ENCODE measurements at regions not wholly inside any gene's neighbourhood (a gene's known extent, or its start where the extent isn't known, plus 50 kb on each side); places are given as distances from the start of the nearest gene placed in this dataset.

DNA sequence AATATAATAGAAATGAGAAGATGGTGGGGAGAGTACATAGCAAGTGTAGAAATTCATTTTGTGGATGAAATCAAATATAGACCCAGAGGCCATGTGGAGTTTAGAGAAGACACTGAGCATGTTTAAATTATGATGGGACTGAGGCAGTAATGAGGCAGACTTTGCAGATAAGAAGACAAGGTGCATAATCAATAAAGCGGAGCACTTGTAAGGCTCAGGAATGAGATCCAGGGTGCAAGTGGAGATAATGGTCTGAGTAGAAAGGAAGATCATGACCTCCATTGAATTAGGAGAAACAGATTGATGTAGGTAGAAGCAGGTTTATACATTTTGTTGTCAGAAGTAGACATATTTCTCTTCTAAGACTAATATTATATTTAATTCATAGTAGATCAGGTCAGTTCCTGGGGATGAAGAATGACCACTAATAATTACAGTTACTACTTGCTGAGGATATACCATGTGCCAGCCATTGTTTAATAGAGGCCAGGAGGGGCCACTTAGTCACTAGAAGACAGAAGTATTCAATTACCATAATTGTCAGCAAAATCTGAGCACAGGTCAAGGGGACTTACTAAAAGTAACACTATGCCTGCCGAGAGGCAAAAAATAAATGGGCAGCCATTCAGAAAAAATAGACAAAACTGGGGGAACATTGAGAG is 479.8 kb downstream of the DNAH5 start:
- H3K27me3 ChIP-seq (ENCODE audit: control insufficient read depth in 3 of 3, insufficient read depth in 3 of 3, low read length in 2 of 3): no peaks in the 10 kb centered on the region
- no peaks in the 10 kb centered on the region for H3K9me3 ChIP-seq (ENCODE audit: control insufficient read depth in 4 of 4, insufficient read depth in 3 of 4, low read length in 3 of 4)
- H3K36me3 ChIP-seq (ENCODE audit: control insufficient read depth in 4 of 4, insufficient read depth in 4 of 4, low read length in 4 of 4): no peaks in the 10 kb centered on the region
- no peaks in the 10 kb centered on the region for H3K4me1 ChIP-seq (ENCODE audit: control insufficient read depth in 5 of 5, insufficient read depth in 5 of 5, low read length in 5 of 5)
- no peak overlapping the region for H3K9ac ChIP-seq (ENCODE audit: insufficient read depth in 1 of 2, low read length in 2 of 2)
- 72 to 87% methylated on average over 2 of the region's 2 CpGs for WGBS, 2 donors
- no peak overlapping the region for H3K27ac ChIP-seq (ENCODE audit: low read depth in 1 of 2, low read length in 1 of 2)
- DNase-seq (no peak), ATAC-seq (ENCODE audit: insufficient read depth, low FRiP score) (no peak)
- no peak overlapping the region for H3K4me3 ChIP-seq
- TF ChIP-seq, protein P1, sequence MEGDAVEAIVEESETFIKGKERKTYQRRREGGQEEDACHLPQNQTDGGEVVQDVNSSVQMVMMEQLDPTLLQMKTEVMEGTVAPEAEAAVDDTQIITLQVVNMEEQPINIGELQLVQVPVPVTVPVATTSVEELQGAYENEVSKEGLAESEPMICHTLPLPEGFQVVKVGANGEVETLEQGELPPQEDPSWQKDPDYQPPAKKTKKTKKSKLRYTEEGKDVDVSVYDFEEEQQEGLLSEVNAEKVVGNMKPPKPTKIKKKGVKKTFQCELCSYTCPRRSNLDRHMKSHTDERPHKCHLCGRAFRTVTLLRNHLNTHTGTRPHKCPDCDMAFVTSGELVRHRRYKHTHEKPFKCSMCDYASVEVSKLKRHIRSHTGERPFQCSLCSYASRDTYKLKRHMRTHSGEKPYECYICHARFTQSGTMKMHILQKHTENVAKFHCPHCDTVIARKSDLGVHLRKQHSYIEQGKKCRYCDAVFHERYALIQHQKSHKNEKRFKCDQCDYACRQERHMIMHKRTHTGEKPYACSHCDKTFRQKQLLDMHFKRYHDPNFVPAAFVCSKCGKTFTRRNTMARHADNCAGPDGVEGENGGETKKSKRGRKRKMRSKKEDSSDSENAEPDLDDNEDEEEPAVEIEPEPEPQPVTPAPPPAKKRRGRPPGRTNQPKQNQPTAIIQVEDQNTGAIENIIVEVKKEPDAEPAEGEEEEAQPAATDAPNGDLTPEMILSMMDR (IDR thresholded peaks at IDR 0.05; ENCODE audit: control extremely low read depth, extremely low read depth): no peak

GRCh38 chr5:13460587-13460986 is 483.9 kb downstream of the DNAH5 start:
- no peaks in the 10 kb centered on the region for H3K4me1 ChIP-seq (ENCODE audit: control insufficient read depth in 5 of 5, insufficient read depth in 5 of 5, low read length in 5 of 5)
- no peak for DNase-seq
- TF ChIP-seq, protein P1 (IDR thresholded peaks at IDR 0.05; ENCODE audit: control extremely low read depth, extremely low read depth): no peak
- 91 to 95% methylated on average over 2 of the region's 2 CpGs for WGBS, 2 donors
- no peak overlapping the region for H3K27ac ChIP-seq (ENCODE audit: low read depth in 1 of 2, low read length in 1 of 2)
- H3K9me3 ChIP-seq (ENCODE audit: control insufficient read depth in 4 of 4, insufficient read depth in 3 of 4, low read length in 3 of 4): no peaks in the 10 kb centered on the region
- no peak for ATAC-seq (ENCODE audit: insufficient read depth, low FRiP score)
- H3K9ac ChIP-seq (ENCODE audit: insufficient read depth in 1 of 2, low read length in 2 of 2): no peak overlapping the region
- H3K36me3 ChIP-seq (ENCODE audit: control insufficient read depth in 4 of 4, insufficient read depth in 4 of 4, low read length in 4 of 4): no peaks in the 10 kb centered on the region
- H3K4me3 ChIP-seq: no peak overlapping the region
- H3K27me3 ChIP-seq (ENCODE audit: control insufficient read depth in 3 of 3, insufficient read depth in 3 of 3, low read length in 2 of 3): no peaks in the 10 kb centered on the region

- ATAC-seq (ENCODE audit: insufficient read depth, low FRiP score) (no peak), DNase-seq (no peak)
- Histone ChIP-seq H3K9ac (ENCODE audit: insufficient read depth in 1 of 2, low read length in 2 of 2) (no peak overlapping the region), H3K27me3 (ENCODE audit: control insufficient read depth in 3 of 3, insufficient read depth in 3 of 3, low read length in 2 of 3) (no peaks in the 10 kb centered on the region), H3K9me3 (ENCODE audit: control insufficient read depth in 4 of 4, insufficient read depth in 3 of 4, low read length in 3 of 4) (no peaks in the 10 kb centered on the region), H3K36me3 (ENCODE audit: control insufficient read depth in 4 of 4, insufficient read depth in 4 of 4, low read length in 4 of 4) (no peaks in the 10 kb centered on the region), H3K4me3 (no peak overlapping the region), H3K27ac (ENCODE audit: low read depth in 1 of 2, low read length in 1 of 2) (no peak overlapping the region), H3K4me1 (ENCODE audit: control insufficient read depth in 5 of 5, insufficient read depth in 5 of 5, low read length in 5 of 5) (no peaks in the 10 kb centered on the region)
- TF ChIP-seq, protein P1 (IDR thresholded peaks at IDR 0.05; ENCODE audit: control extremely low read depth, extremely low read depth): no peak
- WGBS, 2 donors: 88 to 94% methylated on average over 6 of the region's 6 CpGs
Observed at GRCh38 chr5:13454050-13454449, 490.4 kb downstream of the DNAH5 start.

DNA sequence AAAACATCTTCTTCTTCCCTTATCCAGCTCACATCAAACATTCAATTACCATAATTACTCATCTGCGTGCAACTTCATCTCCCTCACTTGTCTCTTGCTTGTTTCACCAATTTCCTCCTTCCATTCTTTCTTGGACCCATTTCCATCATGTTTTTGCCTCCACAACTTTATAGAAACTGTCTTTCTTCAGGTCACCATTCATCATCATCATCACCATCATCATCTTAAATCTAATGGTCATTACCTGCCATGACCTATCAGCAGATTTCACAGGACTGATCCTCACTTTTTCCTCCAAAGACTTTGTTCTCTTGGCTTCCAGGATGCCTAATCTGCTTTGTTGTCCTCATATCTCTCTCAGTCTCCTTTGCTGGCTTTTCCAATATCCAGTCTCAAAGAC is 495.6 kb downstream of the DNAH5 start:
- Histone ChIP-seq H3K4me3 (no peak overlapping the region), H3K36me3 (ENCODE audit: control insufficient read depth in 4 of 4, insufficient read depth in 4 of 4, low read length in 4 of 4) (no peaks in the 10 kb centered on the region), H3K9ac (ENCODE audit: insufficient read depth in 1 of 2, low read length in 2 of 2) (no peak overlapping the region), H3K4me1 (ENCODE audit: control insufficient read depth in 5 of 5, insufficient read depth in 5 of 5, low read length in 5 of 5) (no peaks in the 10 kb centered on the region), H3K27me3 (ENCODE audit: control insufficient read depth in 3 of 3, insufficient read depth in 3 of 3, low read length in 2 of 3) (no peaks in the 10 kb centered on the region), H3K27ac (ENCODE audit: low read depth in 1 of 2, low read length in 1 of 2) (no peak overlapping the region), H3K9me3 (ENCODE audit: control insufficient read depth in 4 of 4, insufficient read depth in 3 of 4, low read length in 3 of 4) (no peaks in the 10 kb centered on the region)
- WGBS, 2 donors: 86 to 94% methylated on average over 1 of the region's 1 CpG
- no peak for DNase-seq
- ATAC-seq (ENCODE audit: insufficient read depth, low FRiP score): no peak
- TF ChIP-seq, protein P1 (IDR thresholded peaks at IDR 0.05; ENCODE audit: control extremely low read depth, extremely low read depth): no peak

All from lung (tissue), 11 donors.